ENCODE measurements at regions not wholly inside any gene's neighbourhood (a gene's known extent, or its start where the extent isn't known, plus 50 kb on each side); places are given as distances from the start of the nearest gene placed in this dataset.

- H3F3A ChIP-seq (ENCODE audit: insufficient read depth, low read length, poor library complexity, severe bottlenecking) = no peaks in the 10 kb centered on the region
- no peaks in the 10 kb centered on the region for H3K27me3 ChIP-seq (ENCODE audit: insufficient read depth, low read depth, low read length)
- H3K9me2 ChIP-seq (ENCODE audit: insufficient read depth, low read length) = no peaks in the 10 kb centered on the region
- H3K27ac ChIP-seq (ENCODE audit: low read length) = no peak overlapping the region
- no peaks in the 10 kb centered on the region for H4K20me1 ChIP-seq (ENCODE audit: insufficient read depth)
- H3K4me2 ChIP-seq (ENCODE audit: low read length) = no peak overlapping the region
- no peak overlapping the region for H3K9ac ChIP-seq (ENCODE audit: low read length)
- H2AFZ ChIP-seq (ENCODE audit: low read depth, low read length) = no peak overlapping the region
- H3K36me3 ChIP-seq (ENCODE audit: insufficient read depth, low read length) = no peaks in the 10 kb centered on the region
- H3K4me3 ChIP-seq (ENCODE audit: low read length) = no peak overlapping the region
- no peaks in the 10 kb centered on the region for H3K79me2 ChIP-seq (replicated peaks; ENCODE audit: insufficient read depth, low read length)
- H3K9me3 ChIP-seq (ENCODE audit: low read length) = no peaks in the 10 kb centered on the region
- TF ChIP-seq RAD21 (conservative IDR thresholded peaks at IDR 0.05) (no peak), CTCF (IDR thresholded peaks at IDR 0.05; ENCODE audit: poor library complexity, severe bottlenecking) (no peak), SMC3 (conservative IDR thresholded peaks at IDR 0.05; ENCODE audit: poor library complexity) (no peak), POLR2AphosphoS5 (IDR thresholded peaks at IDR 0.05) (no peak), EP300 (conservative IDR thresholded peaks at IDR 0.05; ENCODE audit: poor library complexity, severe bottlenecking) (no peak), TAF1 (IDR thresholded peaks at IDR 0.05; ENCODE audit: low read depth) (no peak), EZH2 (IDR thresholded peaks at IDR 0.05; ENCODE audit: borderline replicate concordance, insufficient read depth, low read length, poor library complexity, severe bottlenecking) (no peak), MXI1 (conservative IDR thresholded peaks at IDR 0.05; ENCODE audit: poor library complexity, severe bottlenecking) (no peak)
- TF ChIP-seq, protein P1, sequence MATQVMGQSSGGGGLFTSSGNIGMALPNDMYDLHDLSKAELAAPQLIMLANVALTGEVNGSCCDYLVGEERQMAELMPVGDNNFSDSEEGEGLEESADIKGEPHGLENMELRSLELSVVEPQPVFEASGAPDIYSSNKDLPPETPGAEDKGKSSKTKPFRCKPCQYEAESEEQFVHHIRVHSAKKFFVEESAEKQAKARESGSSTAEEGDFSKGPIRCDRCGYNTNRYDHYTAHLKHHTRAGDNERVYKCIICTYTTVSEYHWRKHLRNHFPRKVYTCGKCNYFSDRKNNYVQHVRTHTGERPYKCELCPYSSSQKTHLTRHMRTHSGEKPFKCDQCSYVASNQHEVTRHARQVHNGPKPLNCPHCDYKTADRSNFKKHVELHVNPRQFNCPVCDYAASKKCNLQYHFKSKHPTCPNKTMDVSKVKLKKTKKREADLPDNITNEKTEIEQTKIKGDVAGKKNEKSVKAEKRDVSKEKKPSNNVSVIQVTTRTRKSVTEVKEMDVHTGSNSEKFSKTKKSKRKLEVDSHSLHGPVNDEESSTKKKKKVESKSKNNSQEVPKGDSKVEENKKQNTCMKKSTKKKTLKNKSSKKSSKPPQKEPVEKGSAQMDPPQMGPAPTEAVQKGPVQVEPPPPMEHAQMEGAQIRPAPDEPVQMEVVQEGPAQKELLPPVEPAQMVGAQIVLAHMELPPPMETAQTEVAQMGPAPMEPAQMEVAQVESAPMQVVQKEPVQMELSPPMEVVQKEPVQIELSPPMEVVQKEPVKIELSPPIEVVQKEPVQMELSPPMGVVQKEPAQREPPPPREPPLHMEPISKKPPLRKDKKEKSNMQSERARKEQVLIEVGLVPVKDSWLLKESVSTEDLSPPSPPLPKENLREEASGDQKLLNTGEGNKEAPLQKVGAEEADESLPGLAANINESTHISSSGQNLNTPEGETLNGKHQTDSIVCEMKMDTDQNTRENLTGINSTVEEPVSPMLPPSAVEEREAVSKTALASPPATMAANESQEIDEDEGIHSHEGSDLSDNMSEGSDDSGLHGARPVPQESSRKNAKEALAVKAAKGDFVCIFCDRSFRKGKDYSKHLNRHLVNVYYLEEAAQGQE (IDR thresholded peaks at IDR 0.05; ENCODE audit: borderline replicate concordance) = no peak
These were observed 217.3 kb downstream of the SNX10 start for GRCh38 chr7:26508917-26509316.

DNA sequence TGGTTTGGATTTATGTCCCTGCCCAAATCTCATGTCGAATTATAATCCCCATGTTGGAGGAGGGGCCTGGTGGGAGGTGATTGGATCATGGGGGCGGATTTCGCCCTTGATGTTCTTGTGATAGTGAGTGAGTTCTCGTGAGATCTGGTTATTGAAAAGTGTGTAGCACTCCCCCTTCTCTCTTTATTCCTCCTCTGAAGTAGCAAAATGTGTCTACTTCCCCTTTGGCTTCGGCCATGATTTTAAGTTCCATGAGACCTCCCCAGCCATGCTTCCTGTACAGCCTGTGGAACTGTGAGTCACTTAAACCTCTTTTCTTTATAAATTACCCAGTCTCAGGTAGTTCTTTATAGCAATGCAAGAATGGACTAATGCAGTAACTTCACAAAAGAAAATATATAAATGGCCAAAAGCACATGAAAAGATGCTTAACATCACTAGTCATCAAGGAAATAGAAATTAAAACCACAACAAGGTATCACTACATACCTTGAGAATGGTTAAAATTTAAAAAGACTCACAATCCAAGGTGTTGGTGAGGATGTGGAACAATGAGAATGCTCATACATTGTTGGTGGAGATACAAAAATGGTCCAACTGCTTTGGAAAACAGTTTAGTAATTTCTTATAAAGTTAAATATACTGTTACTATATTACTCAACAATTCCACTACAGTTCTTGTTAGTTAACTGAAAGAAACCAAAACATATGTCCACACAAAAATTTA lies 218.7 kb downstream of the SNX10 start:
- no peaks in the 10 kb centered on the region for H3K9me3 ChIP-seq (ENCODE audit: low read length)
- no peaks in the 10 kb centered on the region for H3K9me2 ChIP-seq (ENCODE audit: insufficient read depth, low read length)
- H2AFZ ChIP-seq (ENCODE audit: low read depth, low read length) = no peak overlapping the region
- no peak overlapping the region for H3K9ac ChIP-seq (ENCODE audit: low read length)
- no peaks in the 10 kb centered on the region for H4K20me1 ChIP-seq (ENCODE audit: insufficient read depth)
- no peaks in the 10 kb centered on the region for H3K27me3 ChIP-seq (ENCODE audit: insufficient read depth, low read depth, low read length)
- H3K79me2 ChIP-seq (replicated peaks; ENCODE audit: insufficient read depth, low read length) = no peaks in the 10 kb centered on the region
- H3K27ac ChIP-seq (ENCODE audit: low read length) = no peak overlapping the region
- H3K36me3 ChIP-seq (ENCODE audit: insufficient read depth, low read length) = no peaks in the 10 kb centered on the region
- H3K4me2 ChIP-seq (ENCODE audit: low read length) = no peak overlapping the region
- H3F3A ChIP-seq (ENCODE audit: insufficient read depth, low read length, poor library complexity, severe bottlenecking) = no peaks in the 10 kb centered on the region
- H3K4me3 ChIP-seq (ENCODE audit: low read length) = no peak overlapping the region
- TF ChIP-seq, protein P1 (IDR thresholded peaks at IDR 0.05; ENCODE audit: borderline replicate concordance) = no peak
- TF ChIP-seq MXI1 (conservative IDR thresholded peaks at IDR 0.05; ENCODE audit: poor library complexity, severe bottlenecking) (no peak), EZH2 (IDR thresholded peaks at IDR 0.05; ENCODE audit: borderline replicate concordance, insufficient read depth, low read length, poor library complexity, severe bottlenecking) (no peak), CTCF (IDR thresholded peaks at IDR 0.05; ENCODE audit: poor library complexity, severe bottlenecking) (no peak), POLR2AphosphoS5 (IDR thresholded peaks at IDR 0.05) (no peak), SMC3 (conservative IDR thresholded peaks at IDR 0.05; ENCODE audit: poor library complexity) (no peak), TAF1 (IDR thresholded peaks at IDR 0.05; ENCODE audit: low read depth) (no peak), EP300 (conservative IDR thresholded peaks at IDR 0.05; ENCODE audit: poor library complexity, severe bottlenecking) (no peak), RAD21 (conservative IDR thresholded peaks at IDR 0.05) (no peak)

Measured in neural cell (in vitro differentiated cells).